ENCODE measurements at regions not wholly inside any gene's neighbourhood (a gene's known extent, or its start where the extent isn't known, plus 50 kb on each side); places are given as distances from the start of the nearest gene placed in this dataset.

DNA sequence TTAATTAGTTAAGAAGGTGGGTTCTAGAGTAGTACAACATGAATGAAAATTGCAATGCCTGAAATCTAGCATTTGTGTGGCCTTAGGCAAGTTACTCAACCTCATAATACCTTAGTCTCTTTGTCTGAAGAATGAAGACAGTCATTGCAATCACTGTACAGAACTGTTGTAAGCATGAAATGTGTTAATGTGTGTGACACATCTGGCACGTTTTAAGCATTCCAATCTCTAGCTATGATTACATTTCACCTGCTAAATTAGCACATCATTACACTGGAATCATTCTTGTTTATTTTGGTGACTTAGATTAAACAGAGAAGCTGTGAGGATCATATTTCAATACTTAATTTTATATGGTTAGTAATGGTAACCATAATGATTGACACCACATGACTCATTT lies 629.7 kb upstream of the KIF2B start:
- ATAC-seq, result no peak
- Mint-ChIP-seq H3K4me1 (peaks cover 3% of the 10 kb centered on the region; the same call in 1 of the 3 replicates), H3K36me3 (ENCODE audit: low read depth) (no peaks in the 10 kb centered on the region), H3K27ac (no peak overlapping the region), H3K9me3 (peaks cover 3% of the 10 kb centered on the region; the same call in 1 of the 3 replicates), H3K27me3 (ENCODE audit: insufficient read depth, low read depth, poor library complexity) (no peaks in the 10 kb centered on the region), H3K4me3 (no peak overlapping the region)
- Histone ChIP-seq H4K20me1 (replicated peaks; ENCODE audit: insufficient read depth) (no peaks in the 10 kb centered on the region), H3K9me2 (ENCODE audit: insufficient read depth) (no peaks in the 10 kb centered on the region), H3K4me3 (no peak overlapping the region), H3K4me1 (ENCODE audit: insufficient read depth) (no peaks in the 10 kb centered on the region), H2AFZ (no peak overlapping the region), H3F3A (replicated peaks; ENCODE audit: low read depth) (no peaks in the 10 kb centered on the region), H3K4me2 (no peak overlapping the region), H3K27me3 (ENCODE audit: insufficient read depth) (no peaks in the 10 kb centered on the region), H3K27ac (ENCODE audit: low read depth) (no peak overlapping the region), H3K79me2 (replicated peaks; ENCODE audit: insufficient read depth) (no peaks in the 10 kb centered on the region), H3K36me3 (ENCODE audit: insufficient read depth) (no peaks in the 10 kb centered on the region)
- DNase-seq (ENCODE audit: low spot score), result no peak
- TF ChIP-seq, protein P1, sequence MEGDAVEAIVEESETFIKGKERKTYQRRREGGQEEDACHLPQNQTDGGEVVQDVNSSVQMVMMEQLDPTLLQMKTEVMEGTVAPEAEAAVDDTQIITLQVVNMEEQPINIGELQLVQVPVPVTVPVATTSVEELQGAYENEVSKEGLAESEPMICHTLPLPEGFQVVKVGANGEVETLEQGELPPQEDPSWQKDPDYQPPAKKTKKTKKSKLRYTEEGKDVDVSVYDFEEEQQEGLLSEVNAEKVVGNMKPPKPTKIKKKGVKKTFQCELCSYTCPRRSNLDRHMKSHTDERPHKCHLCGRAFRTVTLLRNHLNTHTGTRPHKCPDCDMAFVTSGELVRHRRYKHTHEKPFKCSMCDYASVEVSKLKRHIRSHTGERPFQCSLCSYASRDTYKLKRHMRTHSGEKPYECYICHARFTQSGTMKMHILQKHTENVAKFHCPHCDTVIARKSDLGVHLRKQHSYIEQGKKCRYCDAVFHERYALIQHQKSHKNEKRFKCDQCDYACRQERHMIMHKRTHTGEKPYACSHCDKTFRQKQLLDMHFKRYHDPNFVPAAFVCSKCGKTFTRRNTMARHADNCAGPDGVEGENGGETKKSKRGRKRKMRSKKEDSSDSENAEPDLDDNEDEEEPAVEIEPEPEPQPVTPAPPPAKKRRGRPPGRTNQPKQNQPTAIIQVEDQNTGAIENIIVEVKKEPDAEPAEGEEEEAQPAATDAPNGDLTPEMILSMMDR (conservative IDR thresholded peaks at IDR 0.05; ENCODE audit: low read depth in 2 of 2), result no peak
- no peak for TF ChIP-seq STAT1 (IDR thresholded peaks at IDR 0.05; ENCODE audit: unreplicated experiment)
- no peak for TF ChIP-seq JUNB (IDR thresholded peaks at IDR 0.05; ENCODE audit: unreplicated experiment)
- TF ChIP-seq, protein P2, sequence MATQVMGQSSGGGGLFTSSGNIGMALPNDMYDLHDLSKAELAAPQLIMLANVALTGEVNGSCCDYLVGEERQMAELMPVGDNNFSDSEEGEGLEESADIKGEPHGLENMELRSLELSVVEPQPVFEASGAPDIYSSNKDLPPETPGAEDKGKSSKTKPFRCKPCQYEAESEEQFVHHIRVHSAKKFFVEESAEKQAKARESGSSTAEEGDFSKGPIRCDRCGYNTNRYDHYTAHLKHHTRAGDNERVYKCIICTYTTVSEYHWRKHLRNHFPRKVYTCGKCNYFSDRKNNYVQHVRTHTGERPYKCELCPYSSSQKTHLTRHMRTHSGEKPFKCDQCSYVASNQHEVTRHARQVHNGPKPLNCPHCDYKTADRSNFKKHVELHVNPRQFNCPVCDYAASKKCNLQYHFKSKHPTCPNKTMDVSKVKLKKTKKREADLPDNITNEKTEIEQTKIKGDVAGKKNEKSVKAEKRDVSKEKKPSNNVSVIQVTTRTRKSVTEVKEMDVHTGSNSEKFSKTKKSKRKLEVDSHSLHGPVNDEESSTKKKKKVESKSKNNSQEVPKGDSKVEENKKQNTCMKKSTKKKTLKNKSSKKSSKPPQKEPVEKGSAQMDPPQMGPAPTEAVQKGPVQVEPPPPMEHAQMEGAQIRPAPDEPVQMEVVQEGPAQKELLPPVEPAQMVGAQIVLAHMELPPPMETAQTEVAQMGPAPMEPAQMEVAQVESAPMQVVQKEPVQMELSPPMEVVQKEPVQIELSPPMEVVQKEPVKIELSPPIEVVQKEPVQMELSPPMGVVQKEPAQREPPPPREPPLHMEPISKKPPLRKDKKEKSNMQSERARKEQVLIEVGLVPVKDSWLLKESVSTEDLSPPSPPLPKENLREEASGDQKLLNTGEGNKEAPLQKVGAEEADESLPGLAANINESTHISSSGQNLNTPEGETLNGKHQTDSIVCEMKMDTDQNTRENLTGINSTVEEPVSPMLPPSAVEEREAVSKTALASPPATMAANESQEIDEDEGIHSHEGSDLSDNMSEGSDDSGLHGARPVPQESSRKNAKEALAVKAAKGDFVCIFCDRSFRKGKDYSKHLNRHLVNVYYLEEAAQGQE (IDR thresholded peaks at IDR 0.05; ENCODE audit: unreplicated experiment), result no peak
- TF ChIP-seq, protein P3, sequence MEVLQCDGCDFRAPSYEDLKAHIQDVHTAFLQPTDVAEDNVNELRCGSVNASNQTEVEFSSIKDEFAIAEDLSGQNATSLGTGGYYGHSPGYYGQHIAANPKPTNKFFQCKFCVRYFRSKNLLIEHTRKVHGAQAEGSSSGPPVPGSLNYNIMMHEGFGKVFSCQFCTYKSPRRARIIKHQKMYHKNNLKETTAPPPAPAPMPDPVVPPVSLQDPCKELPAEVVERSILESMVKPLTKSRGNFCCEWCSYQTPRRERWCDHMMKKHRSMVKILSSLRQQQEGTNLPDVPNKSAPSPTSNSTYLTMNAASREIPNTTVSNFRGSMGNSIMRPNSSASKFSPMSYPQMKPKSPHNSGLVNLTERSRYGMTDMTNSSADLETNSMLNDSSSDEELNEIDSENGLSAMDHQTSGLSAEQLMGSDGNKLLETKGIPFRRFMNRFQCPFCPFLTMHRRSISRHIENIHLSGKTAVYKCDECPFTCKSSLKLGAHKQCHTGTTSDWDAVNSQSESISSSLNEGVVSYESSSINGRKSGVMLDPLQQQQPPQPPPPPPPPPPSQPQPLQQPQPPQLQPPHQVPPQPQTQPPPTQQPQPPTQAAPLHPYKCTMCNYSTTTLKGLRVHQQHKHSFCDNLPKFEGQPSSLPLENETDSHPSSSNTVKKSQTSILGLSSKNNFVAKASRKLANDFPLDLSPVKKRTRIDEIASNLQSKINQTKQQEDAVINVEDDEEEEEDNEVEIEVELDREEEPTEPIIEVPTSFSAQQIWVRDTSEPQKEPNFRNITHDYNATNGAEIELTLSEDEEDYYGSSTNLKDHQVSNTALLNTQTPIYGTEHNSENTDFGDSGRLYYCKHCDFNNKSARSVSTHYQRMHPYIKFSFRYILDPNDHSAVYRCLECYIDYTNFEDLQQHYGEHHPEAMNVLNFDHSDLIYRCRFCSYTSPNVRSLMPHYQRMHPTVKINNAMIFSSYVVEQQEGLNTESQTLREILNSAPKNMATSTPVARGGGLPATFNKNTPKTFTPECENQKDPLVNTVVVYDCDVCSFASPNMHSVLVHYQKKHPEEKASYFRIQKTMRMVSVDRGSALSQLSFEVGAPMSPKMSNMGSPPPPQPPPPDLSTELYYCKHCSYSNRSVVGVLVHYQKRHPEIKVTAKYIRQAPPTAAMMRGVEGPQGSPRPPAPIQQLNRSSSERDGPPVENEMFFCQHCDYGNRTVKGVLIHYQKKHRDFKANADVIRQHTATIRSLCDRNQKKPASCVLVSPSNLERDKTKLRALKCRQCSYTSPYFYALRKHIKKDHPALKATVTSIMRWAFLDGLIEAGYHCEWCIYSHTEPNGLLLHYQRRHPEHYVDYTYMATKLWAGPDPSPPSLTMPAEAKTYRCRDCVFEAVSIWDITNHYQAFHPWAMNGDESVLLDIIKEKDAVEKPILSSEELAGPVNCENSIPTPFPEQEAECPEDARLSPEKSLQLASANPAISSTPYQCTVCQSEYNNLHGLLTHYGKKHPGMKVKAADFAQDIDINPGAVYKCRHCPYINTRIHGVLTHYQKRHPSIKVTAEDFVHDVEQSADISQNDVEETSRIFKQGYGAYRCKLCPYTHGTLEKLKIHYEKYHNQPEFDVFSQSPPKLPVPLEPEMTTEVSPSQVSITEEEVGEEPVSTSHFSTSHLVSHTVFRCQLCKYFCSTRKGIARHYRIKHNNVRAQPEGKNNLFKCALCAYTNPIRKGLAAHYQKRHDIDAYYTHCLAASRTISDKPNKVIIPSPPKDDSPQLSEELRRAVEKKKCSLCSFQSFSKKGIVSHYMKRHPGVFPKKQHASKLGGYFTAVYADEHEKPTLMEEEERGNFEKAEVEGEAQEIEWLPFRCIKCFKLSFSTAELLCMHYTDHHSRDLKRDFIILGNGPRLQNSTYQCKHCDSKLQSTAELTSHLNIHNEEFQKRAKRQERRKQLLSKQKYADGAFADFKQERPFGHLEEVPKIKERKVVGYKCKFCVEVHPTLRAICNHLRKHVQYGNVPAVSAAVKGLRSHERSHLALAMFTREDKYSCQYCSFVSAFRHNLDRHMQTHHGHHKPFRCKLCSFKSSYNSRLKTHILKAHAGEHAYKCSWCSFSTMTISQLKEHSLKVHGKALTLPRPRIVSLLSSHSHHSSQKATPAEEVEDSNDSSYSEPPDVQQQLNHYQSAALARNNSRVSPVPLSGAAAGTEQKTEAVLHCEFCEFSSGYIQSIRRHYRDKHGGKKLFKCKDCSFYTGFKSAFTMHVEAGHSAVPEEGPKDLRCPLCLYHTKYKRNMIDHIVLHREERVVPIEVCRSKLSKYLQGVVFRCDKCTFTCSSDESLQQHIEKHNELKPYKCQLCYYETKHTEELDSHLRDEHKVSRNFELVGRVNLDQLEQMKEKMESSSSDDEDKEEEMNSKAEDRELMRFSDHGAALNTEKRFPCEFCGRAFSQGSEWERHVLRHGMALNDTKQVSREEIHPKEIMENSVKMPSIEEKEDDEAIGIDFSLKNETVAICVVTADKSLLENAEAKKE (CRISPR knock-in tag; IDR thresholded peaks at IDR 0.05), result no peak
- TF ChIP-seq CREB1 (CRISPR knock-in tag; IDR thresholded peaks at IDR 0.05; ENCODE audit: low read depth), result no peak
- no peak for TF ChIP-seq EZH2phosphoT487 (IDR thresholded peaks at IDR 0.05; ENCODE audit: unreplicated experiment)
- TF ChIP-seq EZH2 (IDR thresholded peaks at IDR 0.05; ENCODE audit: low read depth, unreplicated experiment), result no peak
- no peak for TF ChIP-seq POLR2AphosphoS5 (IDR thresholded peaks at IDR 0.05; ENCODE audit: low read depth)
- TF ChIP-seq, protein P4, sequence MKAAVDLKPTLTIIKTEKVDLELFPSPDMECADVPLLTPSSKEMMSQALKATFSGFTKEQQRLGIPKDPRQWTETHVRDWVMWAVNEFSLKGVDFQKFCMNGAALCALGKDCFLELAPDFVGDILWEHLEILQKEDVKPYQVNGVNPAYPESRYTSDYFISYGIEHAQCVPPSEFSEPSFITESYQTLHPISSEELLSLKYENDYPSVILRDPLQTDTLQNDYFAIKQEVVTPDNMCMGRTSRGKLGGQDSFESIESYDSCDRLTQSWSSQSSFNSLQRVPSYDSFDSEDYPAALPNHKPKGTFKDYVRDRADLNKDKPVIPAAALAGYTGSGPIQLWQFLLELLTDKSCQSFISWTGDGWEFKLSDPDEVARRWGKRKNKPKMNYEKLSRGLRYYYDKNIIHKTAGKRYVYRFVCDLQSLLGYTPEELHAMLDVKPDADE (IDR thresholded peaks at IDR 0.05), result no peak
- TF ChIP-seq NANOG (IDR thresholded peaks at IDR 0.05; ENCODE audit: borderline replicate concordance), result no peak
- no peak for TF ChIP-seq ZNF114 (CRISPR knock-in tag; IDR thresholded peaks at IDR 0.05)
- TF ChIP-seq ZNF331 (CRISPR knock-in tag; IDR thresholded peaks at IDR 0.05; ENCODE audit: low read depth), result no peak

Measured in GM23338 (cell line).